GM12891 (cell line): ENCODE measurements at regions not wholly inside any gene's neighbourhood (a gene's known extent, or its start where the extent isn't known, plus 50 kb on each side); places are given as distances from the start of the nearest gene placed in this dataset.

ENCODE experiments used
- PAX5 ChIP-seq: IDR thresholded peaks from 2 replicates; pipeline ENCODE4 v1.6.1; 2011; ENCODE audit warnings: low read length, moderate library complexity, mild to moderate bottlenecking; ENCODE audit not compliant: insufficient read depth, severe bottlenecking
- POLR2A ChIP-seq: IDR thresholded peaks from 2 replicates; pipeline ENCODE4 v1.6.1; 2011; ENCODE audit warnings: low read depth, low read length, control low read depth
- POLR2AphosphoS5 ChIP-seq: IDR thresholded peaks from 2 replicates; pipeline ENCODE4 v1.6.1; 2011; ENCODE audit warnings: low read depth, low read length, control low read depth
- POU2F2 ChIP-seq: IDR thresholded peaks from 2 replicates; pipeline ENCODE4 v1.6.1; 2011; ENCODE audit warnings: low read depth, mild to moderate bottlenecking, control low read depth, low read length, moderate library complexity
- SPI1 ChIP-seq: IDR thresholded peaks from 2 replicates; pipeline ENCODE4 v1.6.1; 2011; ENCODE audit warnings: low read depth, low read length, control low read depth
- TAF1 ChIP-seq: IDR thresholded peaks from 2 replicates; pipeline ENCODE4 v1.6.1; 2011; ENCODE audit warnings: low read depth, low read length, control low read depth

DNA sequence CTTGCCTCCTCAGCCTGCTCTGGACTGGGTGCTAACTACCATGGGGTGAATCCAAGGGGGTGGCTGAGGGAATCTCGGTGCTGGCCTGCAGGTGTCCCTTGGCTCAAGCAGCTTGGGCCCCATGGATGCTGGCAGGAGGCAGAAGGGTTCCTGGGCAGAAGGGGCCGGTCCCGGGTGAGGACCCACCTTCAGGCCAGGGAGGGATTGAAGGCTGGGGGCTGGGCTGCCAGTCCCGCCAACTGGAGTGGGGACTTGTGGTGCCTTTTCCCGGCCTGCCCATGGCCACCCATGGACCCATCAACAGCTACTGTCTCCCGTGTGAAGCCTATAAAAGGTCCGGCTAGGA lies 550.1 kb downstream of the SLC6A15 start:
- TF ChIP-seq POLR2A (no peak), POLR2AphosphoS5 (no peak), SPI1 (no peak), TAF1 (no peak), PAX5 (no peak), POU2F2 (no peak)
